ENCODE measurements at regions not wholly inside any gene's neighbourhood (a gene's known extent, or its start where the extent isn't known, plus 50 kb on each side); places are given as distances from the start of the nearest gene placed in this dataset.

GRCh38 chr1:244106837-244107493 lies 55.9 kb downstream of the ZBTB18 start:
- in situ Hi-C loops (cut with MboI; ENCODE audit: low sequenced_read_pairs, unreplicated experiment) = no loop called here
- DNase-seq (ENCODE audit: low spot score) = no peak
- TF ChIP-seq CTCF (IDR thresholded peaks at IDR 0.05; ENCODE audit: borderline replicate concordance, control extremely low read depth, extremely low read depth, insufficient read depth, missing control alignments) = no peak

- in situ Hi-C loops (cut with MboI; ENCODE audit: low sequenced_read_pairs, unreplicated experiment) = no loop called here
- DNase-seq (ENCODE audit: low spot score) = no peak
- TF ChIP-seq CTCF (IDR thresholded peaks at IDR 0.05; ENCODE audit: borderline replicate concordance, control extremely low read depth, extremely low read depth, insufficient read depth, missing control alignments) = no peak
These were observed 59.9 kb downstream of the ZBTB18 start for GRCh38 chr1:244111027-244111426.

GRCh38 chr1:244112041-244112440 lies 61.0 kb downstream of the ZBTB18 start:
- no peak for TF ChIP-seq CTCF (IDR thresholded peaks at IDR 0.05; ENCODE audit: borderline replicate concordance, control extremely low read depth, extremely low read depth, insufficient read depth, missing control alignments)
- in situ Hi-C loops (cut with MboI; ENCODE audit: low sequenced_read_pairs, unreplicated experiment) = no loop called here
- no peak for DNase-seq (ENCODE audit: low spot score)

GRCh38 chr1:244112636-244113035 lies 61.6 kb downstream of the ZBTB18 start:
- in situ Hi-C loops (cut with MboI; ENCODE audit: low sequenced_read_pairs, unreplicated experiment) = no loop called here
- TF ChIP-seq CTCF (IDR thresholded peaks at IDR 0.05; ENCODE audit: borderline replicate concordance, control extremely low read depth, extremely low read depth, insufficient read depth, missing control alignments) = no peak
- DNase-seq (ENCODE audit: low spot score) = no peak

- in situ Hi-C loops (cut with MboI; ENCODE audit: low sequenced_read_pairs, unreplicated experiment) = no loop called here
- DNase-seq (ENCODE audit: low spot score) = no peak
- TF ChIP-seq CTCF (IDR thresholded peaks at IDR 0.05; ENCODE audit: borderline replicate concordance, control extremely low read depth, extremely low read depth, insufficient read depth, missing control alignments) = no peak
These were observed 62.6 kb downstream of the ZBTB18 start for GRCh38 chr1:244113532-244114320.

DNA sequence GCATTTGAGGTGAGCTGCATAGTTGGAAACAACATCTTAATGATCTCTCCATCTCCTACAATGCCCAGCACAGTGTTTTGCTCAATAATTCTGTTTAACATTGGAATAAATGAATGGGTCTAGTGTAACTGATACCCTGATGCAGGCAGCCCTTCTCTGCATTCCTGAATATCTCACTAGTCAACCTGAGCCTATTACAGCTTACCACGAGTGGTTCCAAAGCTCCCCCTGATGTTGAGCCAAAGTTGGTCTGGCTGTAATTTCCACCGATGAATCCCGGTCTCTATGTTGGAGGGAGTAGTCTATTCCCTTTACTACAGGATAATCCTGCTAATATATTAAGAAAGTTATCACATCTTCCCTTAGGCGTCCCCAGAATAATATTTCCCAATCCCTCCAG lies 63.8 kb downstream of the ZBTB18 start:
- no peak for DNase-seq (ENCODE audit: low spot score)
- in situ Hi-C loops (cut with MboI; ENCODE audit: low sequenced_read_pairs, unreplicated experiment) = no loop called here
- TF ChIP-seq CTCF (IDR thresholded peaks at IDR 0.05; ENCODE audit: borderline replicate concordance, control extremely low read depth, extremely low read depth, insufficient read depth, missing control alignments) = no peak
